Spleen (tissue), 11 donors: ENCODE measurements at regions not wholly inside any gene's neighbourhood (a gene's known extent, or its start where the extent isn't known, plus 50 kb on each side); places are given as distances from the start of the nearest gene placed in this dataset.

Source experiments
- DNase-seq: peaks from one replicate; pipeline ENCODE4 v3.0.0-alpha.2; 2020
- H3K27ac ChIP-seq, 8 donors: fragments of 200-600 bp; sonication (generic) in 7 of 8; 1 replicate in 4 of 8; 2 replicates in 4 of 8; pipeline versions ENCODE4 v1.5.0 to v1.8.0; 2016 to 2021; ENCODE audit warnings: inconsistent platforms in 4 of 8, mild to moderate bottlenecking in 4 of 8, moderate library complexity in 1 of 8
- H3K27me3 ChIP-seq, 7 donors: fragments of 200-600 bp; sonication (generic) in 6 of 7; replicated peaks in 1 of 7; 1 replicate in 4 of 7; 2 replicates in 3 of 7; pipeline versions ENCODE4 v1.5.0 to v1.8.0; 2016 to 2021; ENCODE audit warnings: inconsistent platforms in 3 of 7, mild to moderate bottlenecking in 1 of 7
- H3K36me3 ChIP-seq, 6 donors: fragments of 200-600 bp; sonication (generic) in 5 of 6; 1 replicate in 4 of 6; 2 replicates in 2 of 6; pipeline versions ENCODE4 v1.5.0 to v1.8.0; 2016 to 2021; ENCODE audit warnings: inconsistent platforms in 2 of 6
- H3K4me1 ChIP-seq, 6 donors: fragments of 200-600 bp; sonication (generic) in 5 of 6; 1 replicate in 3 of 6; 2 replicates in 3 of 6; pipeline versions ENCODE4 v1.5.0 to v1.8.0; 2016 to 2021; ENCODE audit warnings: inconsistent platforms in 3 of 6
- H3K4me3 ChIP-seq, 8 donors: fragments of 200-600 bp; sonication (generic) in 7 of 8; 1 replicate in 4 of 8; 2 replicates in 4 of 8; pipeline versions ENCODE4 v1.5.0 to v1.8.0; 2016 to 2021; ENCODE audit warnings: inconsistent platforms in 4 of 8, mild to moderate bottlenecking in 4 of 8, moderate library complexity in 2 of 8
- H3K9me3 ChIP-seq, 8 donors: fragments of 200-600 bp; sonication (generic) in 7 of 8; 1 replicate in 4 of 8; 2 replicates in 4 of 8; pipeline versions ENCODE4 v1.5.0 to v1.8.0; 2016 to 2021; ENCODE audit warnings: inconsistent platforms in 4 of 8
- POLR2A ChIP-seq, 3 donors: fragments of 450-650 bp; IDR thresholded peaks; one replicate each; pipeline ENCODE4 v1.5.1; 2017; ENCODE audit warnings: antibody characterized with exemption in 3 of 3, mild to moderate bottlenecking in 1 of 3
- POLR2AphosphoS5 ChIP-seq, 3 donors: sonication (generic); formaldehyde crosslinking; IDR thresholded peaks; one replicate each; pipeline ENCODE4 v1.5.1; 2017; ENCODE audit warnings: antibody characterized with exemption in 3 of 3
- WGBS, 5 donors: extraction: QIAGEN DNeasy Blood & Tissue Kit in 3 of 5; methylation state at CpG; one replicate each; pipeline versions ENCODE4 v1.1.5 to v1.1.7; 2013 to 2018; 5-methylcytosine and 5-hydroxymethylcytosine counted together
- intact Hi-C: fragments of 100-400 bp; cut with DNase I; formaldehyde crosslinking; loops from one replicate; pipeline ENCODE4 v1.15.0; 2023; ENCODE audit warnings: low total_unique reads
- TF ChIP-seq, protein P1 (sequence below), 11 experiments: fragments of 200-600 bp in 7 of 11; fragments of 450-650 bp in 4 of 11; sonication (generic) in 4 of 11; IDR thresholded peaks in 8 of 11; conservative IDR thresholded peaks in 3 of 11; 1 replicate in 7 of 11; 2 replicates in 4 of 11; pipeline versions ENCODE4 v1.4.0 to v1.8.0; 2016 to 2021; ENCODE audit warnings: antibody characterized with exemption in 11 of 11, inconsistent platforms in 4 of 11, mild to moderate bottlenecking in 1 of 11
- donor health status: healthy with polysubstance abuse.
- donor health status: DM: no; HTN: no; CAD: no; lungs with moderate emphysema.
- donor health status: DM: no; HTN: no; CAD: no.
- donor health status: Bipolar disorder and iron deficiency.
- donor health status: healthy.
- donor health status: DM: no; HTN: no; CAD: no.
- donor health status: DM: yes; HTN: yes; CAD: no.

DNA sequence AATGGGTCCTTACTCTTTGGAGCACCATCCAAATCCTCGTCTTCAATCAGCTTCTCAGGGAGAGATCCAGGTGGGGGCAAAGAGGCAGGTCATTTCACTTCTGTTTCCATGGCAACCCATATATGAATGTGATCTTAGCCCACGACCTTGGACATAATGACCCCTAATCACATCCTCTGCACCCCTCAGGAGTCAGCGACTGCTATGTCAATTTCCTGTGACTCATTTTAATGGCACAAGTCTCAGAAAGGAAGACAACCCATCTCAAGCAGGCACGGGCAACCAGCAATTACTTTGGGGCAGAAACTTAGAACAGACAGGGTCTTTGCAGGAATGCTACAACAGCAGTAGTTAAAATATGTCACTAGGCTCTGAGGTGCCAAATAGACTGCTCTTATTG, 591.2 kb downstream of the TLR4 start:
- Histone ChIP-seq H3K9me3 (peaks cover 0 to under 1% (median 0%) of the 10 kb centered on the region in 8 donors), H3K27me3 (no peaks in the 10 kb centered on the region), H3K4me1 (no peaks in the 10 kb centered on the region), H3K4me3 (no peak overlapping the region), H3K27ac (no peak overlapping the region), H3K36me3 (no peaks in the 10 kb centered on the region)
- no peak for DNase-seq
- TF ChIP-seq, protein P1, sequence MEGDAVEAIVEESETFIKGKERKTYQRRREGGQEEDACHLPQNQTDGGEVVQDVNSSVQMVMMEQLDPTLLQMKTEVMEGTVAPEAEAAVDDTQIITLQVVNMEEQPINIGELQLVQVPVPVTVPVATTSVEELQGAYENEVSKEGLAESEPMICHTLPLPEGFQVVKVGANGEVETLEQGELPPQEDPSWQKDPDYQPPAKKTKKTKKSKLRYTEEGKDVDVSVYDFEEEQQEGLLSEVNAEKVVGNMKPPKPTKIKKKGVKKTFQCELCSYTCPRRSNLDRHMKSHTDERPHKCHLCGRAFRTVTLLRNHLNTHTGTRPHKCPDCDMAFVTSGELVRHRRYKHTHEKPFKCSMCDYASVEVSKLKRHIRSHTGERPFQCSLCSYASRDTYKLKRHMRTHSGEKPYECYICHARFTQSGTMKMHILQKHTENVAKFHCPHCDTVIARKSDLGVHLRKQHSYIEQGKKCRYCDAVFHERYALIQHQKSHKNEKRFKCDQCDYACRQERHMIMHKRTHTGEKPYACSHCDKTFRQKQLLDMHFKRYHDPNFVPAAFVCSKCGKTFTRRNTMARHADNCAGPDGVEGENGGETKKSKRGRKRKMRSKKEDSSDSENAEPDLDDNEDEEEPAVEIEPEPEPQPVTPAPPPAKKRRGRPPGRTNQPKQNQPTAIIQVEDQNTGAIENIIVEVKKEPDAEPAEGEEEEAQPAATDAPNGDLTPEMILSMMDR (IDR thresholded peaks at IDR 0.05 in 8 of 11, conservative IDR thresholded peaks at IDR 0.05 in 3 of 11), result no peak
- no peak for TF ChIP-seq POLR2AphosphoS5 (IDR thresholded peaks at IDR 0.05)
- TF ChIP-seq POLR2A (IDR thresholded peaks at IDR 0.05), result no peak
- intact Hi-C loops, result no loop called here
- WGBS, 5 donors, result 41 to 48% (median 48%) methylated on average over 4 of the region's 4 CpGs

- H3K27me3 ChIP-seq, result no peaks in the 10 kb centered on the region
- no peak overlapping the region for H3K4me3 ChIP-seq
- H3K36me3 ChIP-seq, result no peaks in the 10 kb centered on the region
- intact Hi-C loops, result no loop called here
- no peaks in the 10 kb centered on the region for H3K4me1 ChIP-seq
- WGBS, 5 donors, result 85 to 90% (median 87%) methylated on average over 2 of the region's 2 CpGs
- no peak for DNase-seq
- H3K9me3 ChIP-seq, result no peaks in the 10 kb centered on the region
- no peak for TF ChIP-seq POLR2AphosphoS5 (IDR thresholded peaks at IDR 0.05)
- TF ChIP-seq POLR2A (IDR thresholded peaks at IDR 0.05), result no peak
- TF ChIP-seq, protein P1 (IDR thresholded peaks at IDR 0.05 in 8 of 11, conservative IDR thresholded peaks at IDR 0.05 in 3 of 11), result no peak
- H3K27ac ChIP-seq, result no peak overlapping the region
These were observed 598.5 kb downstream of the TLR4 start for GRCh38 chr9:118302721-118303120.

DNA sequence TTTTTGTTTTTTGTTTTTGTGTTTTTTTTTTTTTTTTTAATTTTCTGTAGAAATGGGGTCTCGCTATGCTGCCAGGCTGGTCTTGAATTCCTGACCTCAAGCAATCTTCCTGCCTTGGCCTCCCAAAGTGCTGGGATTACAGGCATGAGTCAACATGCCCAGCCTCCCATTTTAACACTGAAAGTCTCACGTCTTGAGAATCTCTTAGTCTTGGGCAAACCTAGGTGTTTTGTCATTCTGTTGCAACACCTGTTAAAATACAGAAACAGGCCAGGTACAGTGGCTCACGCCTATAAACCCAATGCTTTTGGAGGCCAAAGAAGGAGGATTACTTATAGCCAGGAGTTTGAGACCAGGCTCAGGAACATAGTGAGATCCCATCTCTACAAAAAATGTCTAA, 599.0 kb downstream of the TLR4 start:
- no peak for DNase-seq
- no peaks in the 10 kb centered on the region for H3K27me3 ChIP-seq
- TF ChIP-seq POLR2AphosphoS5 (IDR thresholded peaks at IDR 0.05), result no peak
- no peak for TF ChIP-seq POLR2A (IDR thresholded peaks at IDR 0.05)
- TF ChIP-seq, protein P1 (IDR thresholded peaks at IDR 0.05 in 8 of 11, conservative IDR thresholded peaks at IDR 0.05 in 3 of 11), result no peak
- no peak overlapping the region for H3K4me3 ChIP-seq
- 60 to 69% (median 62%) methylated on average over 3 of the region's 3 CpGs for WGBS, 5 donors
- intact Hi-C loops, result no loop called here
- no peaks in the 10 kb centered on the region for H3K36me3 ChIP-seq
- no peaks in the 10 kb centered on the region for H3K9me3 ChIP-seq
- no peak overlapping the region for H3K27ac ChIP-seq
- no peaks in the 10 kb centered on the region for H3K4me1 ChIP-seq

DNA sequence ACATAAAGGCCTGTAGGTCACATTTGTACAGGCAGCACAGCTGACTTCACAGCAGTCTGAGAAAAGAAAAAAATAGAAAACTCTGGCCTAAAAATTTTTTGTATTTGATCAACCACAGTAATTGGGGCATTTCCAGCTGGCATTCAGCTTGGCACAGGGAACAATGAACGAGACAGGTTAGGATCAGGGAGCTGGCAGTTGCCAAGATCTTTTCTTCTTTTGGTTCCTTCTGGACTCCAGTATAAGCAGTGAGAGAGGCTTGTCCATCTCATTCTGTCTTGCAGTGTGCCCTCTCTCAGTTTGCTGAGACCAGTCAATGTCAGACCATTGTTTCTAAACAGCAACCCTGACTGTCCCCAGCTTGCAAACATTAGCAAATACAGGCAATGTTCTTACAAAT, 601.1 kb downstream of the TLR4 start:
- intact Hi-C loops, result no loop called here
- Histone ChIP-seq H3K4me3 (no peak overlapping the region), H3K4me1 (no peaks in the 10 kb centered on the region), H3K36me3 (no peaks in the 10 kb centered on the region), H3K27ac (no peak overlapping the region), H3K27me3 (no peaks in the 10 kb centered on the region), H3K9me3 (no peaks in the 10 kb centered on the region)
- WGBS, 5 donors, result 44 to 72% (median 63%) methylated on average over 1 of the region's 1 CpG
- TF ChIP-seq POLR2A (IDR thresholded peaks at IDR 0.05), result no peak
- TF ChIP-seq POLR2AphosphoS5 (IDR thresholded peaks at IDR 0.05), result no peak
- TF ChIP-seq, protein P1 (IDR thresholded peaks at IDR 0.05 in 8 of 11, conservative IDR thresholded peaks at IDR 0.05 in 3 of 11), result no peak
- DNase-seq, result no peak
